Caco-2 (cell line): ENCODE measurements at regions not wholly inside any gene's neighbourhood (a gene's known extent, or its start where the extent isn't known, plus 50 kb on each side); places are given as distances from the start of the nearest gene placed in this dataset.

ENCODE experiments used
- BruUV-seq: library from RNA; stranded (reverse); fragments of 400-500 nt; replicated peaks from 2 replicates; lab custom pipeline; 2021; lab: Mats Ljungman, UMichigan
- CTCF ChIA-PET: fragments of 300-600 bp; sonication (Branson Sonifier 250); formaldehyde crosslinking; loops from one replicate; lab custom pipeline; 2022; ENCODE audit warnings: antibody characterized with exemption; lab: Charles Lee
- POLR2A ChIA-PET: fragments of 300-600 bp; sonication (Branson Sonifier 250); formaldehyde crosslinking; loops from one replicate; lab custom pipeline; 2022; ENCODE audit warnings: antibody characterized with exemption; lab: Charles Lee
- DNase-seq, 2 experiments: peaks; one replicate each; pipeline versions ENCODE4 v3.0.0 to v3.0.0-alpha.2; 2020 to 2022
- H3K27me3 ChIP-seq: replicated peaks from 2 replicates; pipeline ENCODE4 v1.6.0; 2011; ENCODE audit warnings: low read length; ENCODE audit not compliant: control insufficient read depth, insufficient read depth
- H3K36me3 ChIP-seq: 2 replicates; pipeline ENCODE4 v1.5.1; 2011; ENCODE audit warnings: low read length; ENCODE audit not compliant: control insufficient read depth, insufficient read depth
- H3K4me1 ChIP-seq: fragments of 250-450 bp; sonication (Bioruptor Pico); 2 replicates; pipeline ENCODE4 v1.5.1; 2020; ENCODE audit warnings: mild to moderate bottlenecking
- H3K4me3 ChIP-seq: 2 replicates; pipeline ENCODE4 v1.5.1; 2011; ENCODE audit warnings: low read depth, mild to moderate bottlenecking, control low read depth, low read length
- H3K9me3 ChIP-seq: fragments of 250-450 bp; sonication (Bioruptor Pico); 2 replicates; pipeline ENCODE4 v1.5.1; 2020; ENCODE audit warnings: mild to moderate bottlenecking, moderate library complexity
- H3K27ac Mint-ChIP-seq: one replicate; pipeline ENCODE4 v1.8.0; 2022; ENCODE audit warnings: mixed read lengths; ENCODE audit not compliant: unreplicated experiment
- H3K27me3 Mint-ChIP-seq: one replicate; pipeline ENCODE4 v1.8.0; 2022; ENCODE audit warnings: mixed read lengths; ENCODE audit not compliant: insufficient read depth, unreplicated experiment
- H3K36me3 Mint-ChIP-seq: one replicate; pipeline ENCODE4 v1.8.0; 2022; ENCODE audit warnings: mild to moderate bottlenecking, mixed read lengths; ENCODE audit not compliant: insufficient read depth, unreplicated experiment
- H3K4me1 Mint-ChIP-seq: one replicate; pipeline ENCODE4 v1.8.0; 2022; ENCODE audit warnings: low read depth, mixed read lengths; ENCODE audit not compliant: unreplicated experiment
- H3K4me3 Mint-ChIP-seq: one replicate; pipeline ENCODE4 v1.8.0; 2022; ENCODE audit warnings: mild to moderate bottlenecking, moderate library complexity, mixed read lengths; ENCODE audit not compliant: unreplicated experiment
- H3K9me3 Mint-ChIP-seq: one replicate; pipeline ENCODE4 v1.8.0; 2022; ENCODE audit warnings: mixed read lengths; ENCODE audit not compliant: unreplicated experiment
- intact Hi-C: fragments of 100-400 bp; cut with micrococcal nuclease; formaldehyde crosslinking; loops from one replicate; pipeline ENCODE4 v1.10.0; 2022; ENCODE audit not compliant: unreplicated experiment
- TF ChIP-seq, protein P1 (sequence below), 2 experiments: fragments of 200-600 bp in 1 of 2; IDR thresholded peaks; 1 replicate in 1 of 2; 2 replicates in 1 of 2; pipeline versions ENCODE4 v1.5.1 to v1.8.0; 2011 to 2022; ENCODE audit warnings: antibody characterized with exemption in 1 of 2, control low read depth in 1 of 2, inconsistent platforms in 1 of 2, low read depth in 1 of 2, low read length in 1 of 2, mild to moderate bottlenecking in 1 of 2, moderate library complexity in 1 of 2; ENCODE audit not compliant: insufficient read depth in 1 of 2, severe bottlenecking in 1 of 2, unreplicated experiment in 1 of 2

DNA sequence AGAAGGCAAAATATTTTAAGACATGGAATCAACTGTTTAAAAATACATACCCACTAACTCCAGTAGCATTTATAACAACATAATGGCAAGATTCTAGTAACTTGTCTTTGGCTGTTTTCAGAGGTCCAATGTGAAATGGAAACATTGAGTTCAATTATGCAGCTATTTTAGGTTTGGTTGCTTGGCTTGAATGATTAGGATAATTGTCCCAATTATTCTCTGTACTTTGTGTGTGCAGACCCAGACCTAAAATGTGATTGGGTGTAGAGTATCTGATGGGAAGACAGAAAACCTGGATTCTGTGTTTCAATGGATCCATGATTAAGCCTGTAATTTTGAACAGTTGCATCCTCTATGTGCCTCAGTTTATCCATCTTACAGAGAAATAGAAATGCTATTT lies 392.7 kb upstream of the NFE2L3 start:
- no peak overlapping the region for H3K4me3 Mint-ChIP-seq
- no peaks in the 10 kb centered on the region for H3K9me3 Mint-ChIP-seq
- H3K36me3 ChIP-seq: no peaks in the 10 kb centered on the region
- H3K4me1 ChIP-seq: no peaks in the 10 kb centered on the region
- BruUV-seq: no TSS peak
- H3K36me3 Mint-ChIP-seq: no peaks in the 10 kb centered on the region
- TF ChIP-seq, protein P1, sequence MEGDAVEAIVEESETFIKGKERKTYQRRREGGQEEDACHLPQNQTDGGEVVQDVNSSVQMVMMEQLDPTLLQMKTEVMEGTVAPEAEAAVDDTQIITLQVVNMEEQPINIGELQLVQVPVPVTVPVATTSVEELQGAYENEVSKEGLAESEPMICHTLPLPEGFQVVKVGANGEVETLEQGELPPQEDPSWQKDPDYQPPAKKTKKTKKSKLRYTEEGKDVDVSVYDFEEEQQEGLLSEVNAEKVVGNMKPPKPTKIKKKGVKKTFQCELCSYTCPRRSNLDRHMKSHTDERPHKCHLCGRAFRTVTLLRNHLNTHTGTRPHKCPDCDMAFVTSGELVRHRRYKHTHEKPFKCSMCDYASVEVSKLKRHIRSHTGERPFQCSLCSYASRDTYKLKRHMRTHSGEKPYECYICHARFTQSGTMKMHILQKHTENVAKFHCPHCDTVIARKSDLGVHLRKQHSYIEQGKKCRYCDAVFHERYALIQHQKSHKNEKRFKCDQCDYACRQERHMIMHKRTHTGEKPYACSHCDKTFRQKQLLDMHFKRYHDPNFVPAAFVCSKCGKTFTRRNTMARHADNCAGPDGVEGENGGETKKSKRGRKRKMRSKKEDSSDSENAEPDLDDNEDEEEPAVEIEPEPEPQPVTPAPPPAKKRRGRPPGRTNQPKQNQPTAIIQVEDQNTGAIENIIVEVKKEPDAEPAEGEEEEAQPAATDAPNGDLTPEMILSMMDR (IDR thresholded peaks at IDR 0.05; ENCODE audit: insufficient read depth in 1 of 2, low read depth in 1 of 2, low read length in 1 of 2, severe bottlenecking in 1 of 2, unreplicated experiment in 1 of 2): no peak
- peaks cover 13% of the 10 kb centered on the region for H3K27me3 Mint-ChIP-seq
- CTCF ChIA-PET: no interaction called here
- H3K4me1 Mint-ChIP-seq: no peaks in the 10 kb centered on the region
- H3K9me3 ChIP-seq: no peaks in the 10 kb centered on the region
- POLR2A ChIA-PET: no interaction called here
- no peak overlapping the region for H3K27ac Mint-ChIP-seq
- H3K4me3 ChIP-seq: no peak overlapping the region
- intact Hi-C loops: no loop called here
- H3K27me3 ChIP-seq: no peaks in the 10 kb centered on the region; the same call in 1 of the 2 replicates
- no peak for DNase-seq

DNA sequence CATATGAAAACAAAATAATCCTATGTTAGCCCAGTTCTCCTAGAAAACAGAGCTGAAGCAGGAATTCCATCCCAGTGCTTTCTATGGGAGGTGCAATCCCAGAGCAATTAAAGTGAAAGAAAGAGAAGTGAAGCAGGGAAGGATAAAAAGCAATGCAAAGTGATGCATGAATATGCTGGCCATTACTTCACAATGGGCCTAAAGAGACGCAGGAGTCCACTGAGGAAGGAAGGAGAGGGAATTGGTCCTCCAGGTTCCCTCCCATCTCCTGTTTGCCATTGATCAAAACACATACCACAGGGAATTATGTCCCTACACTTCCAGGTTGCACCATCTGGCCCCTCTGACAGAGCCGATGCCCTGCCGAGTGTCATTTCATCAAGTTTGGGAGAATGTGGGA lies 392.2 kb upstream of the NFE2L3 start:
- no peak for DNase-seq
- no TSS peak for BruUV-seq
- POLR2A ChIA-PET: no interaction called here
- Mint-ChIP-seq H3K9me3 (no peaks in the 10 kb centered on the region), H3K4me3 (no peak overlapping the region), H3K27me3 (peaks cover 12% of the 10 kb centered on the region), H3K27ac (no peak overlapping the region), H3K36me3 (no peaks in the 10 kb centered on the region), H3K4me1 (no peaks in the 10 kb centered on the region)
- H3K36me3 ChIP-seq: no peaks in the 10 kb centered on the region
- H3K9me3 ChIP-seq: no peaks in the 10 kb centered on the region
- TF ChIP-seq, protein P1 (IDR thresholded peaks at IDR 0.05; ENCODE audit: insufficient read depth in 1 of 2, low read depth in 1 of 2, low read length in 1 of 2, severe bottlenecking in 1 of 2, unreplicated experiment in 1 of 2): no peak
- CTCF ChIA-PET: interaction anchor here (0.6 kb wide), 1 partner anchor 92 kb away, joined by 3 read pairs; no protein-coding TSS in a partner anchor
- H3K4me1 ChIP-seq: no peaks in the 10 kb centered on the region
- no peak overlapping the region for H3K4me3 ChIP-seq
- intact Hi-C loops: no loop called here
- H3K27me3 ChIP-seq: no peaks in the 10 kb centered on the region; the same call in 1 of the 2 replicates

DNA sequence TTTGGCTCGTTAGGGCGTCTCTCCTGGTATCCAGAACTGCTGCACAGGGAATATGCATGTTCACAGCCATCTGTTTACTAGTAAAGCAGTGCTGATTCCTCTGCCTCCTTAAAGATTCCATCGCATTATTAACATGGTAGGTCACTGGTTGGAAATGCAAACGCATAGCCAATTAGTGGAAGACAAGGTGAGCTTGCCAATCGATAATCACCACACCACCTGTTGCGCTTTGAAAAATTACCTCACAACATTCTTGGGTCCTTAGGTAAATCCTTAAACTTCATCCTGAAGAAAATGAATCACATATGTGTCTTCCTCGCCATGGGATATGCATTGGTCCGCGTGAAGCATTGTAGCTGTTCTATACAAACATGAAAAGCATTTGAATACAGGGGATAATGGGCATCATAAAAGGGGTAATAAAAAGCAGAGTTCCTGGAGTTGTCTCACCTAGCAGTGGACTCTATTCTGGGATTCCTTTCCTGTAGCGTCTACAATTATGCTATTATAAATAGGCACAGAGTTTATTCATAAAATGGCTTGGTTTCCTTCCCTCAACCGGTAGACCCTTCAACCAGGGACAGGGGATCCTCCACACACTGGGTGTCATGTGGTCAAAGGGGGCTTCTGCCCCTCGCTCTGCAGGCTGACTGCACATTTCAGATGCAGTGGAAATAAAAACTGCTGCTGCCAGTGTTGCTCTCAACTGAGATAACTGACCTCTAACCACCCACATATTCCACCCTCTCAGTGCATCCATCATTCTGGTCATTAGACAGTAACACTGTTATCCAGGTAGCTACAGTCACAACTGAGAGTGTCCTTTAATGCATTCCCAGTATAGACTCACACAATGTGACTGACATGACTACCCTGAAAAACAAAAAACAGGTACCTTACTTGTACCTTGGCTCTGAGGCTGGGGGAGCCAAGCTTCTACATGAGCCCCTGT lies 389.2 kb upstream of the NFE2L3 start:
- DNase-seq: no peak
- no peak overlapping the region for H3K4me3 ChIP-seq
- H3K4me1 ChIP-seq: no peaks in the 10 kb centered on the region
- H3K36me3 ChIP-seq: no peaks in the 10 kb centered on the region
- H3K27me3 ChIP-seq: no peaks in the 10 kb centered on the region; the same call in 1 of the 2 replicates
- POLR2A ChIA-PET: no interaction called here
- TF ChIP-seq, protein P1 (IDR thresholded peaks at IDR 0.05; ENCODE audit: insufficient read depth in 1 of 2, low read depth in 1 of 2, low read length in 1 of 2, severe bottlenecking in 1 of 2, unreplicated experiment in 1 of 2): no peak
- intact Hi-C loops: no loop called here
- H3K9me3 ChIP-seq: no peaks in the 10 kb centered on the region
- CTCF ChIA-PET: no interaction called here
- no peak overlapping the region for H3K27ac Mint-ChIP-seq
- H3K27me3 Mint-ChIP-seq: peaks cover 15% of the 10 kb centered on the region
- H3K4me1 Mint-ChIP-seq: no peaks in the 10 kb centered on the region
- H3K4me3 Mint-ChIP-seq: no peak overlapping the region
- H3K9me3 Mint-ChIP-seq: no peaks in the 10 kb centered on the region
- H3K36me3 Mint-ChIP-seq: no peaks in the 10 kb centered on the region
- no TSS peak for BruUV-seq
